Gastroesophageal sphincter (tissue), 3 donors: ENCODE measurements at regions not wholly inside any gene's neighbourhood (a gene's known extent, or its start where the extent isn't known, plus 50 kb on each side); places are given as distances from the start of the nearest gene placed in this dataset.

Experiments used
- EP300 ChIP-seq: sonication (generic); formaldehyde crosslinking; IDR thresholded peaks from one replicate; pipeline ENCODE4 v1.6.1; 2017; ENCODE audit warnings: antibody characterized with exemption, mild to moderate bottlenecking
- POLR2A ChIP-seq, 2 donors: fragments of 450-650 bp; IDR thresholded peaks; one replicate each; pipeline ENCODE4 v1.6.1; 2017; ENCODE audit warnings: antibody characterized with exemption in 2 of 2, mild to moderate bottlenecking in 2 of 2, moderate library complexity in 1 of 2
- POLR2AphosphoS5 ChIP-seq: sonication (generic); formaldehyde crosslinking; IDR thresholded peaks from one replicate; pipeline ENCODE4 v1.6.1; 2017; ENCODE audit warnings: antibody characterized with exemption
- TF ChIP-seq, protein P1 (sequence below), 4 experiments: fragments of 200-600 bp in 2 of 4; fragments of 450-650 bp in 2 of 4; sonication (generic) in 1 of 4; IDR thresholded peaks; one replicate each; pipeline ENCODE4 v1.5.1; 2017 to 2019; ENCODE audit warnings: antibody characterized with exemption in 4 of 4, mild to moderate bottlenecking in 2 of 4, moderate library complexity in 2 of 4

- TF ChIP-seq, protein P1, sequence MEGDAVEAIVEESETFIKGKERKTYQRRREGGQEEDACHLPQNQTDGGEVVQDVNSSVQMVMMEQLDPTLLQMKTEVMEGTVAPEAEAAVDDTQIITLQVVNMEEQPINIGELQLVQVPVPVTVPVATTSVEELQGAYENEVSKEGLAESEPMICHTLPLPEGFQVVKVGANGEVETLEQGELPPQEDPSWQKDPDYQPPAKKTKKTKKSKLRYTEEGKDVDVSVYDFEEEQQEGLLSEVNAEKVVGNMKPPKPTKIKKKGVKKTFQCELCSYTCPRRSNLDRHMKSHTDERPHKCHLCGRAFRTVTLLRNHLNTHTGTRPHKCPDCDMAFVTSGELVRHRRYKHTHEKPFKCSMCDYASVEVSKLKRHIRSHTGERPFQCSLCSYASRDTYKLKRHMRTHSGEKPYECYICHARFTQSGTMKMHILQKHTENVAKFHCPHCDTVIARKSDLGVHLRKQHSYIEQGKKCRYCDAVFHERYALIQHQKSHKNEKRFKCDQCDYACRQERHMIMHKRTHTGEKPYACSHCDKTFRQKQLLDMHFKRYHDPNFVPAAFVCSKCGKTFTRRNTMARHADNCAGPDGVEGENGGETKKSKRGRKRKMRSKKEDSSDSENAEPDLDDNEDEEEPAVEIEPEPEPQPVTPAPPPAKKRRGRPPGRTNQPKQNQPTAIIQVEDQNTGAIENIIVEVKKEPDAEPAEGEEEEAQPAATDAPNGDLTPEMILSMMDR (IDR thresholded peaks at IDR 0.05), result no peak
- TF ChIP-seq POLR2A (IDR thresholded peaks at IDR 0.05) (no peak), POLR2AphosphoS5 (peak; percentile 40), EP300 (no peak)
Measured at GRCh38 chr1:65048335-65048734, 82.0 kb upstream of the JAK1 start.
